WTC11 (cell line): ENCODE measurements at regions not wholly inside any gene's neighbourhood (a gene's known extent, or its start where the extent isn't known, plus 50 kb on each side); places are given as distances from the start of the nearest gene placed in this dataset.

Experiments
- ATAC-seq: fragments of 200-7000 bp; cut with Tn5 transposase; 2 replicates; pipeline ENCODE4 v1.10.0; 2021; ENCODE audit warnings: mild to moderate bottlenecking, moderate library complexity
- CTCF ChIA-PET: fragments of 300-600 bp; sonication (Branson Sonifier 250); formaldehyde crosslinking; loops from one replicate; lab custom pipeline; 2021; ENCODE audit warnings: antibody characterized with exemption; lab: Charles Lee
- POLR2A ChIA-PET: fragments of 350-600 bp; sonication (Branson Sonifier 250); formaldehyde crosslinking; loops from one replicate; lab custom pipeline; 2021; ENCODE audit warnings: antibody characterized with exemption; lab: Charles Lee
- DNase-seq: peaks from one replicate; pipeline ENCODE4 v3.0.0; 2021; ENCODE audit warnings: low spot score
- H3K27ac Mint-ChIP-seq: 2 replicates; pipeline ENCODE4 v1.8.0; 2021; ENCODE audit warnings: mixed read lengths
- H3K27me3 Mint-ChIP-seq: 2 replicates; pipeline ENCODE4 v1.8.0; 2021; ENCODE audit warnings: low read depth, mild to moderate bottlenecking, moderate library complexity, mixed read lengths
- H3K36me3 Mint-ChIP-seq: 2 replicates; pipeline ENCODE4 v1.8.0; 2021; ENCODE audit warnings: mixed read lengths
- H3K4me1 Mint-ChIP-seq: 2 replicates; pipeline ENCODE4 v1.8.0; 2022; ENCODE audit warnings: mixed read lengths
- H3K4me3 Mint-ChIP-seq: 2 replicates; pipeline ENCODE4 v1.8.0; 2021; ENCODE audit warnings: mild to moderate bottlenecking, moderate library complexity, mixed read lengths
- H3K9me3 Mint-ChIP-seq: 2 replicates; pipeline ENCODE4 v1.8.0; 2021; ENCODE audit warnings: mixed read lengths
- ATF2 ChIP-seq: sonication (generic); formaldehyde crosslinking; IDR thresholded peaks from 2 replicates; pipeline ENCODE4 v1.8.1; 2022; ENCODE audit warnings: low read depth, missing genetic modification reagents, borderline replicate concordance
- CBFB ChIP-seq: sonication (generic); formaldehyde crosslinking; IDR thresholded peaks from 2 replicates; pipeline ENCODE4 v1.8.1; 2022; ENCODE audit warnings: mild to moderate bottlenecking, low read depth, missing genetic modification reagents
- CREB1 ChIP-seq: sonication (generic); formaldehyde crosslinking; IDR thresholded peaks from 2 replicates; pipeline ENCODE4 v1.8.0; 2023; ENCODE audit warnings: mild to moderate bottlenecking, missing genetic modification reagents
- E2F4 ChIP-seq: sonication (generic); formaldehyde crosslinking; IDR thresholded peaks from 2 replicates; pipeline ENCODE4 v1.8.1; 2022; ENCODE audit warnings: low read depth, mild to moderate bottlenecking, moderate library complexity, missing genetic modification reagents, borderline replicate concordance
- ELF4 ChIP-seq: sonication (generic); formaldehyde crosslinking; IDR thresholded peaks from 2 replicates; pipeline ENCODE4 v1.8.1; 2022; ENCODE audit warnings: low read depth, mild to moderate bottlenecking, moderate library complexity, missing genetic modification reagents
- ETV6 ChIP-seq: sonication (generic); formaldehyde crosslinking; IDR thresholded peaks from 2 replicates; pipeline ENCODE4 v1.8.1; 2022; ENCODE audit warnings: mild to moderate bottlenecking, missing genetic modification reagents
- FOXP1 ChIP-seq: sonication (generic); formaldehyde crosslinking; IDR thresholded peaks from 2 replicates; pipeline ENCODE4 v1.8.0; 2022; ENCODE audit warnings: missing genetic modification reagents, mild to moderate bottlenecking, moderate library complexity, borderline replicate concordance
- GABPB1 ChIP-seq: sonication (generic); formaldehyde crosslinking; IDR thresholded peaks from 2 replicates; pipeline ENCODE4 v1.8.1; 2023; ENCODE audit warnings: mild to moderate bottlenecking, missing genetic modification reagents
- GTF2I ChIP-seq: fragments of 250-450 bp; sonication (Bioruptor Pico); conservative IDR thresholded peaks from 2 replicates; pipeline ENCODE4 v1.4.0; 2021; ENCODE audit warnings: mild to moderate bottlenecking
- JUN ChIP-seq: sonication (generic); formaldehyde crosslinking; IDR thresholded peaks from 2 replicates; pipeline ENCODE4 v1.8.0; 2023; ENCODE audit warnings: mild to moderate bottlenecking, missing genetic modification reagents
- MAX ChIP-seq: sonication (generic); formaldehyde crosslinking; IDR thresholded peaks from 2 replicates; pipeline ENCODE4 v1.8.0; 2022; ENCODE audit warnings: mild to moderate bottlenecking, missing genetic modification reagents
- NR2C2 ChIP-seq: sonication (generic); formaldehyde crosslinking; IDR thresholded peaks from 2 replicates; pipeline ENCODE4 v1.8.0; 2022; ENCODE audit warnings: mild to moderate bottlenecking, missing genetic modification reagents
- SMAD3 ChIP-seq: sonication (generic); formaldehyde crosslinking; IDR thresholded peaks from 2 replicates; pipeline ENCODE4 v1.8.0; 2022; ENCODE audit warnings: missing genetic modification reagents, mild to moderate bottlenecking, borderline replicate concordance
- TEAD1 ChIP-seq: sonication (generic); formaldehyde crosslinking; IDR thresholded peaks from 2 replicates; pipeline ENCODE4 v1.8.0; 2022; ENCODE audit warnings: mild to moderate bottlenecking, missing genetic modification reagents
- TP53 ChIP-seq: sonication (generic); formaldehyde crosslinking; IDR thresholded peaks from 2 replicates; pipeline ENCODE4 v1.8.1; 2023; ENCODE audit warnings: mild to moderate bottlenecking, missing genetic modification reagents
- ZBTB43 ChIP-seq: sonication (generic); formaldehyde crosslinking; IDR thresholded peaks from 2 replicates; pipeline ENCODE4 v1.8.1; 2023; ENCODE audit warnings: mild to moderate bottlenecking, missing genetic modification reagents
- ZNF138 ChIP-seq: sonication (generic); formaldehyde crosslinking; conservative IDR thresholded peaks from 2 replicates; pipeline ENCODE4 v1.8.1; 2022; ENCODE audit warnings: mild to moderate bottlenecking, moderate library complexity, missing genetic modification reagents
- ZNF232 ChIP-seq: sonication (generic); formaldehyde crosslinking; IDR thresholded peaks from 2 replicates; pipeline ENCODE4 v1.8.0; 2022; ENCODE audit warnings: mild to moderate bottlenecking, missing genetic modification reagents
- ZNF396 ChIP-seq: fragments of 250-450 bp; sonication (Bioruptor Pico); IDR thresholded peaks from 2 replicates; pipeline ENCODE4 v1.8.0; 2021; ENCODE audit warnings: mild to moderate bottlenecking, moderate library complexity, borderline replicate concordance
- TF ChIP-seq, protein P1 (sequence below): sonication (generic); formaldehyde crosslinking; IDR thresholded peaks from 2 replicates; pipeline ENCODE4 v1.8.0; 2022; ENCODE audit warnings: mild to moderate bottlenecking, missing genetic modification reagents
- TF ChIP-seq, protein P2 (sequence below): sonication (generic); formaldehyde crosslinking; IDR thresholded peaks from 2 replicates; pipeline ENCODE4 v1.8.0; 2023; ENCODE audit warnings: missing genetic modification reagents
- TF ChIP-seq, protein P3 (sequence below): sonication (generic); formaldehyde crosslinking; IDR thresholded peaks from 2 replicates; pipeline ENCODE4 v1.8.0; 2022; ENCODE audit warnings: mild to moderate bottlenecking, missing genetic modification reagents

DNA sequence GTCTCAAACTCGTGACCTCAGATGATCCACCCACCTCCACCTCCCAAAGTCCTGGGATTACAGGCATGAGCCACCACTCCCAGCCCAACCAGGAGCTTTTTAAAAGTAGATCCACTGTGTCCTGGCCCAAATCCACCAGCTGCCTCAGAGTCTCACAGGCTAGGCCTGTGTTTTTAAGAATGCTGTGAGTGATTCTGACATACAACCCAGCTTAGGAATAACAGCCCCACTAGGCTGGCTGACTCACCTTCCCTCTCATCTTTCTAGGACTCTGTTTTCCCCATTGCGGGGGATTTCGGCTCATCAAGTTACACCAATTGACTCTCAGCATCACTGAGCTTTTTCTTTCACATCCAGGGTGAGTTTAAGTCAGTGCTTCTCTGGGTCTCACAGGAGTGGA is 207.6 kb downstream of the SKIDA1 start (continued):
- TF ChIP-seq JUN (CRISPR knock-in tag) (no peak), ZNF138 (CRISPR knock-in tag) (no peak), MAX (CRISPR knock-in tag) (no peak), ZNF232 (CRISPR knock-in tag) (no peak)

GRCh38 chr10:21315645-21316220 is 209.7 kb downstream of the SKIDA1 start:
- Mint-ChIP-seq H3K36me3 (no peaks in the 10 kb centered on the region), H3K9me3 (no peaks in the 10 kb centered on the region), H3K4me3 (0 out of 2 replicates have a peak overlapping the region, but pooled peaks have one; percentile 14), H3K27ac (peak overlapping the region; percentile 84), H3K4me1 (peaks cover 46% of the 10 kb centered on the region), H3K27me3 (no peaks in the 10 kb centered on the region)
- TF ChIP-seq CBFB (CRISPR knock-in tag) = no peak
- no peak for TF ChIP-seq ELF4 (CRISPR knock-in tag)
- TF ChIP-seq TEAD1 (CRISPR knock-in tag) = no peak
- TF ChIP-seq NR2C2 (CRISPR knock-in tag) = no peak
- 0 out of 2 replicates have a peak, but pooled peaks have one; percentile 5 for TF ChIP-seq ETV6
- no peak for TF ChIP-seq GTF2I
- no peak for TF ChIP-seq E2F4 (CRISPR knock-in tag)
- TF ChIP-seq CREB1 (CRISPR knock-in tag) = no peak
- 0 out of 2 replicates have a peak, but pooled peaks have one; percentile 27 for TF ChIP-seq TP53
- DNase-seq (peak; percentile 50), ATAC-seq (peak; percentile 89)
- ChIA-PET POLR2A (interaction anchor here (0.6 kb wide), 2 partner anchors 35 to 180 kb away, joined by 4 to 6 read pairs; no protein-coding TSS in a partner anchor), CTCF (no interaction called here)

DNA sequence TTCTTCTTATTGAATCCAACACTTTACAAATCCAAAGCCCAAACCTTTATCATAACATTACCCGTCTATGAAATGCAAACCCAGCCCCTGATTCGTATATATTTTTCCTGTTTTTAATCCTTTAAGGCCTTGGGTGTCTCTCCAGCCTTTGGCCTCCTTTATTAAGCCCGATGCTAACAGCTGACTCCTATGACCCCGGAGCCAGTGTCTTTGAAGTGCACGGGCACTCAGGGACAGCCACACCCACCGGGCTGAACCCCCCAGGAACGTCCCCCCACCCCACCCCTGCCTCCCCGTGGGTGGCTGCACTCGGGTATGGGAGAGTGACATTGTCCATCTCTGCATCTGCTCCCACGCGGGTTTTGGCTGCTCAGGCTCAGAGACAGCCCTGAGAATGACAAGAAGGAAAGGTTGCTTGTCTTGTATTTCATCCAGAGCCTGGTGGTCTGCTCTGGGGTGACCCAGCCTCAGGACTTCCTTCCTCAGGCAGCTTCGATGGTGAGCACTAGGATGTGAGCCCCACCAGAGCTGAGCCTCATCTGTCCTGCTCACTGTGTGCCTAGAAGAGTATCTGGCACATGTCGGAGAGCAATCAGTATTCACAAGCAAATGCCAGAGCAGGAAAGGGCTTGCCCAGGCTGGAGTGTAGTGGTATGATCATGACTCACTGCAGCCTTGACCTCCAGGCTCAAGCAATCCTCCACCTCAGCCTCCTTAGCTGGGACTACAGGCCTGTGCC is 210.4 kb downstream of the SKIDA1 start:
- H3K4me1 Mint-ChIP-seq = peaks cover 46% of the 10 kb centered on the region
- H3K36me3 Mint-ChIP-seq = no peaks in the 10 kb centered on the region
- H3K27me3 Mint-ChIP-seq = no peaks in the 10 kb centered on the region
- H3K4me3 Mint-ChIP-seq = no peak overlapping the region
- H3K9me3 Mint-ChIP-seq = no peaks in the 10 kb centered on the region
- CTCF ChIA-PET = no interaction called here
- peak overlapping the region; percentile 78 for H3K27ac Mint-ChIP-seq
- TF ChIP-seq ETV6 = 0 out of 2 replicates have a peak, but pooled peaks have one; percentile 16
- no peak for TF ChIP-seq FOXP1 (CRISPR knock-in tag)
- no peak for TF ChIP-seq SMAD3
- TF ChIP-seq, all 79 proteins: peak for 1
- ATAC-seq (peak; percentile 29), DNase-seq (no peak)
- POLR2A ChIA-PET = no interaction called here

DNA sequence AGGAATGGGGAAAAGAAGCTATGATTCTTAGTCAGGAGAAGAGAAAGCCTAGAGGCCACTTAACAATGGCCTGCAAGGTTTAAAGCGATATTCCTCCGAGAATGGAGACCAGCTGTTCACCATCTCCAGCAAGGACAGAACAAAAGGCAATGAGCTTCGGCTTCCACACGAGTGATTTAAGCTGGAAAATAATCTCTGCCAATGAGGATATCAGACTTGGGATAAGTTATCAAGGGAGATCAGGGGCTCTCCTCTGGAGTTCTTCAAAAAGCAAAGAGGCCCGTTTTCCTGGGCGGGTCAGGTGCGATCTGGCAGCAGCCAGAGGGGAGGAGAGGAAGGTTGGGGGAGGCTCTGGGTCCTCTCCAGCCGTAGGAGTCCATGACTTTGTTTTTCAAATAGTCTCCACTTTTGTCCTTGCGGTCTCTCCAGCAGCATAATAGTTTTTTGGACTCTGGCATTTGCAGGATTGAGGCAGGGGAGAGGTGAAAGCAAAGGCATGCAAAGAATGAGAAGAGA is 211.3 kb downstream of the SKIDA1 start:
- ATAC-seq (peak; percentile 27), DNase-seq (no peak)
- ChIA-PET POLR2A (no interaction called here), CTCF (interaction anchor here (0.9 kb wide), 1 partner anchor 182 kb away, joined by 3 read pairs; no protein-coding TSS in a partner anchor)
- H3K36me3 Mint-ChIP-seq = no peaks in the 10 kb centered on the region
- H3K9me3 Mint-ChIP-seq = no peaks in the 10 kb centered on the region
- H3K27ac Mint-ChIP-seq = peak overlapping the region; percentile 89
- no peaks in the 10 kb centered on the region for H3K27me3 Mint-ChIP-seq
- no peak overlapping the region for H3K4me3 Mint-ChIP-seq
- H3K4me1 Mint-ChIP-seq = peaks cover 51% of the 10 kb centered on the region
- TF ChIP-seq GABPB1 (no peak), ZNF396 (CRISPR knock-in tag) (no peak), ZBTB43 (CRISPR knock-in tag) (no peak), ATF2 (CRISPR knock-in tag) (no peak), NR2C2 (CRISPR knock-in tag) (no peak)
- TF ChIP-seq, protein P1, sequence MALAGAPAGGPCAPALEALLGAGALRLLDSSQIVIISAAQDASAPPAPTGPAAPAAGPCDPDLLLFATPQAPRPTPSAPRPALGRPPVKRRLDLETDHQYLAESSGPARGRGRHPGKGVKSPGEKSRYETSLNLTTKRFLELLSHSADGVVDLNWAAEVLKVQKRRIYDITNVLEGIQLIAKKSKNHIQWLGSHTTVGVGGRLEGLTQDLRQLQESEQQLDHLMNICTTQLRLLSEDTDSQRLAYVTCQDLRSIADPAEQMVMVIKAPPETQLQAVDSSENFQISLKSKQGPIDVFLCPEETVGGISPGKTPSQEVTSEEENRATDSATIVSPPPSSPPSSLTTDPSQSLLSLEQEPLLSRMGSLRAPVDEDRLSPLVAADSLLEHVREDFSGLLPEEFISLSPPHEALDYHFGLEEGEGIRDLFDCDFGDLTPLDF (CRISPR knock-in tag) = no peak
- TF ChIP-seq, protein P2, sequence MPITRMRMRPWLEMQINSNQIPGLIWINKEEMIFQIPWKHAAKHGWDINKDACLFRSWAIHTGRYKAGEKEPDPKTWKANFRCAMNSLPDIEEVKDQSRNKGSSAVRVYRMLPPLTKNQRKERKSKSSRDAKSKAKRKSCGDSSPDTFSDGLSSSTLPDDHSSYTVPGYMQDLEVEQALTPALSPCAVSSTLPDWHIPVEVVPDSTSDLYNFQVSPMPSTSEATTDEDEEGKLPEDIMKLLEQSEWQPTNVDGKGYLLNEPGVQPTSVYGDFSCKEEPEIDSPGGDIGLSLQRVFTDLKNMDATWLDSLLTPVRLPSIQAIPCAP (CRISPR knock-in tag) = no peak
- TF ChIP-seq, protein P3, sequence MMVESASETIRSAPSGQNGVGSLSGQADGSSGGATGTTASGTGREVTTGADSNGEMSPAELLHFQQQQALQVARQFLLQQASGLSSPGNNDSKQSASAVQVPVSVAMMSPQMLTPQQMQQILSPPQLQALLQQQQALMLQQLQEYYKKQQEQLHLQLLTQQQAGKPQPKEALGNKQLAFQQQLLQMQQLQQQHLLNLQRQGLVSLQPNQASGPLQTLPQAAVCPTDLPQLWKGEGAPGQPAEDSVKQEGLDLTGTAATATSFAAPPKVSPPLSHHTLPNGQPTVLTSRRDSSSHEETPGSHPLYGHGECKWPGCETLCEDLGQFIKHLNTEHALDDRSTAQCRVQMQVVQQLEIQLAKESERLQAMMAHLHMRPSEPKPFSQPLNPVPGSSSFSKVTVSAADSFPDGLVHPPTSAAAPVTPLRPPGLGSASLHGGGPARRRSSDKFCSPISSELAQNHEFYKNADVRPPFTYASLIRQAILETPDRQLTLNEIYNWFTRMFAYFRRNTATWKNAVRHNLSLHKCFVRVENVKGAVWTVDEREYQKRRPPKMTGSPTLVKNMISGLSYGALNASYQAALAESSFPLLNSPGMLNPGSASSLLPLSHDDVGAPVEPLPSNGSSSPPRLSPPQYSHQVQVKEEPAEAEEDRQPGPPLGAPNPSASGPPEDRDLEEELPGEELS = no peak
